ENCODE measurements at regions not wholly inside any gene's neighbourhood (a gene's known extent, or its start where the extent isn't known, plus 50 kb on each side); places are given as distances from the start of the nearest gene placed in this dataset.
"Not testable (repeated sequence)": the region's sequence is repeated elsewhere in the genome, so short reads cannot be mapped to it uniquely, and the experiment has no call there.

DNA sequence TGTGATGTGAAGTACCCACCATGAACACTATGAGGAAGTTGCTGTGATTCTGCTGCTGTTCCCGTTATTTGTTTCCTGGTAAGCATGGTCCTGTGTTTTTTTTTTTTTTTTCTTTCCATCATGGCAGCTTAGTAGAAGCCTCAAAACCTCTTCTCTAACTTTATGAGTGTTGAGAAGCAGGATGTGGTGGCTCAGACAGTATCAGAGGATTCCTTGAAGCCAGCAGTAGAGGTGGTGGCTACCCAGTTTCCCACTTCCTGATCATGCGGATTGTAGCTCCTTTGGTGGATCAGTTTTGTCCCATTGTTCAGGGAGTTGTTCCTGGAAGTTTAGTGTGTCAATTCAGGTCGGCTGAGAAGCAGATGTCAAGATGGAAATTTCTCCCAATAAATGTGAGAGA lies 175.8 kb downstream of the ATP23 start:
- FAIRE-seq (no peak), DNase-seq (ENCODE audit: insufficient read length, low spot score) (no peak)
- TF ChIP-seq SPI1 (IDR thresholded peaks at IDR 0.05; ENCODE audit: low read depth, low read length) (no peak), POLR2AphosphoS5 (IDR thresholded peaks at IDR 0.05; ENCODE audit: low read depth, low read length) (no peak), POU2F2 (IDR thresholded peaks at IDR 0.05; ENCODE audit: low read depth, low read length) (no peak), POLR2A (IDR thresholded peaks at IDR 0.05; ENCODE audit: low read depth, low read length) (no peak)

DNA sequence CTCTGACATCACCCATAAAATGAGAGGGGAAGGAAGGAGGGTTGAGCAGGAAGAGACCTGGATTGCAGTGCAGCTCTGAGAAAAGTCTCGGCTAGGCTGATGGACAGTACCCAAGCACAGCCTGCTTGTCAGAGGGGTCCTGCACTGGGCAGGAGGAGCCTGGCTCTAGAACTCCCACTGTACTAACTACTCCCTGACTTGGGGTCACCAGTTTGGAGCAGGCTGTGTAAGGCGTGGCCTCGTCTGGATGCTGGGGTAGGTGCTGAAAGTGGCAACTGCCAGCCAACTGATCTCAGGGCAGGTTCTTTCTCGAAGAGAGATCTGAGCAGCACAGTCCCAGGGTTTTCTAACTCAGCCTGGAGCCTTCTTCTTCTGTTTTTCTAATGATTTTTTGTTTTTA lies 176.3 kb downstream of the ATP23 start:
- no peak for DNase-seq (ENCODE audit: insufficient read length, low spot score)
- no peak for TF ChIP-seq POLR2A (IDR thresholded peaks at IDR 0.05; ENCODE audit: low read depth, low read length)
- TF ChIP-seq POLR2AphosphoS5 (IDR thresholded peaks at IDR 0.05; ENCODE audit: low read depth, low read length), result no peak
- no peak for FAIRE-seq

DNA sequence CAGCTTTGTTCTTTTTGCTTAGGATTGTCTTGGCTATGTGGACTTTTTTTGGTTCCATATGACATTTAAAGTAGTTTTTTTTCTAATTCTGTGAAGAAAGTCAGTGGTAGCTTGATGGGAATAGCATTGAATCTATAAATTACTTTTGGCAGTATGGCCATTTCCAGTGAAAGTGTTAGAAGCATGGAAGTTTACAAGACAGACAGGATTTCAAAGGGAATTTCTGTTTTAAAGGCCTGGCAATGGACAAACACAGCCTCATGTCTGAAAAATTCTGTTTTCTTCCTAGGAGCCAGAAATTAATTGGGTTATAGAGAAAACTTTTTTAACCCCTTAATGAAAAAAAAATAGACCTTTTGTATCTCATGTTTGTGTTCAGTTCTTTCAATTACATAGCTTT lies 184.4 kb downstream of the ATP23 start:
- not testable (repeated sequence) for DNase-seq (ENCODE audit: insufficient read length, low spot score)

DNA sequence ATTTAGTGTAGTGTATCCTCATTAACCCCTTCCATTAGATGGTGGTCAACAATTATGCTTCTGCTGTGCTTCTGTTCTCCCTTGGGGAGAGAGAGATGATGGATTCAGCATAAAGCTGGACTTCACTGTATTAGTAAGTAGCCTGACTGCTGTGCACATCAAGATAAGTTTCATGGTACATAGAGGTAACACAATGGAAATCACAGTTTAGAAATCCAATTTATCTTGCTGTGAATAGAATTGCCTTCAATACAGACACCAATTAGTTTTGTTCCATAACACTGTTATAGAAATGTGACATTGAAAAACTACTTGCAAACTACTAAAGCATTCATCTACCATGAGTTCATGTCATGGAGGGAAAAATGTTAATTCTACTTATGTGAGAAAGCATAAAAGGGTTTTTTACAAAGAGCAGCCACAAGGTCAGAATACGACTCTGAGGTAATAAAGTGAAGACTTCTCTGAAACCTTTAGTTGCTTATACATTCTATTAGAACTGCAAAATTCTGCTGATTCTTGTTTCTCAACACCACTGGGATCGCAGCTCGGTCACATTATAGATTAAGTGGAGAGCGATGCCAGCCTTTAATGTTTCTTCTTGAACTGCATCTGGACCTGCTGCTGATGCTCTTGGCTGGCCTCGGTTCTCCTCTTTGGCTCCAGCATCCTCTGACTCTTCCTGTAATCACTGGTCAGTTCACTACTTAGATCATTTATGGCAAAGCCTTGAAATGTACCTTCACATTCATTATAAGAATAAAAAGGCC lies 190.8 kb downstream of the ATP23 start:
- TF ChIP-seq POLR2A (IDR thresholded peaks at IDR 0.05; ENCODE audit: low read depth, low read length) (no peak), POU2F2 (IDR thresholded peaks at IDR 0.05; ENCODE audit: low read depth, low read length) (no peak), POLR2AphosphoS5 (IDR thresholded peaks at IDR 0.05; ENCODE audit: low read depth, low read length) (no peak)
- no peak for DNase-seq (ENCODE audit: insufficient read length, low spot score)
- FAIRE-seq, result no peak

More for the DNA sequence above, 184.4 kb downstream of the ATP23 start:
- FAIRE-seq, result not testable (repeated sequence)

DNA sequence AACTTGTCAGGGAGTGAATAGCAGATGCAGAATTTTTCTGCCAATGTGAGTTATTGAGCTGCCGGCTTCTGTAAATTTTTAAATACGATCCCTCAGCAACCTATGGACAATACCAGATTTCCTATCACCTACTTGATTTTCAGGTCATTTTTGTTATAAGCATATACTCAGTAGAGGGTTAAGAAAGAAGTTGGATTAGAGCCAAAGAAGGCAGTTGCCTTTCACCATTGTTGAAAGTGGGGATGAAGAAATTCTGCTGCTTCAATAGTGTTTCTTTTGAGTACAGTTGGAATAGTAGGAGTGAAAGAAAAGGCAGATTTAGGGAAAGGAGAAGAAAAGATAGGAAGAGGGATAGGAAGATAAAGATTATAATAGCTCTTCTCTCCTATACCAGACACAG lies 197.1 kb downstream of the ATP23 start:
- TF ChIP-seq TAF1 (IDR thresholded peaks at IDR 0.05; ENCODE audit: low read depth, low read length), result no peak
- no peak for TF ChIP-seq POLR2A (IDR thresholded peaks at IDR 0.05; ENCODE audit: low read depth, low read length)
- TF ChIP-seq POLR2AphosphoS5 (IDR thresholded peaks at IDR 0.05; ENCODE audit: low read depth, low read length), result no peak
- TF ChIP-seq POU2F2 (IDR thresholded peaks at IDR 0.05; ENCODE audit: low read depth, low read length), result no peak
- no peak for TF ChIP-seq PAX5 (IDR thresholded peaks at IDR 0.05; ENCODE audit: insufficient read depth, low read length, severe bottlenecking)
- TF ChIP-seq SPI1 (IDR thresholded peaks at IDR 0.05; ENCODE audit: low read depth, low read length), result no peak
- FAIRE-seq, result no peak
- no peak for DNase-seq (ENCODE audit: insufficient read length, low spot score)

DNA sequence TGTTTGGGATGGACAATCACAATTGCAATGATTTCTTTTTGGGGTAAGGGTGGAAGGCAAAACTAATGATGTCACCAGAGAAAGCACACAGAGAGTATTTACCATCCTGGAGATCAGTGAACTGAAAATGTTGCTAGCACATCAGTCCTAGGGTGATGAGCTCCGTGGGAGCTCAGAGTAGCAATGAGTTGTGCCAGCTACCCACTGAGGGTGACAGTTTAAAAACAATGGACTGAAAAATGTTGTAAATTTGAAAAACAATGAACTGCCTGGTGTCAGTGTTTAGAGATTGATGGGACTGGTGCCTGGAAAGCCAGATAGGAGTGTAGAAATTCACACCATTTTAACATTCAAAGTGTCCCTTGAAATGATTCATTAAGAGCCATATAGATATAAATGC lies 198.5 kb downstream of the ATP23 start:
- DNase-seq (ENCODE audit: insufficient read length, low spot score) (no peak), FAIRE-seq (no peak)
- TF ChIP-seq SPI1 (IDR thresholded peaks at IDR 0.05; ENCODE audit: low read depth, low read length), result no peak
- no peak for TF ChIP-seq TAF1 (IDR thresholded peaks at IDR 0.05; ENCODE audit: low read depth, low read length)
- TF ChIP-seq POLR2AphosphoS5 (IDR thresholded peaks at IDR 0.05; ENCODE audit: low read depth, low read length), result no peak
- no peak for TF ChIP-seq POU2F2 (IDR thresholded peaks at IDR 0.05; ENCODE audit: low read depth, low read length)
- no peak for TF ChIP-seq POLR2A (IDR thresholded peaks at IDR 0.05; ENCODE audit: low read depth, low read length)
- no peak for TF ChIP-seq PAX5 (IDR thresholded peaks at IDR 0.05; ENCODE audit: insufficient read depth, low read length, severe bottlenecking)

DNA sequence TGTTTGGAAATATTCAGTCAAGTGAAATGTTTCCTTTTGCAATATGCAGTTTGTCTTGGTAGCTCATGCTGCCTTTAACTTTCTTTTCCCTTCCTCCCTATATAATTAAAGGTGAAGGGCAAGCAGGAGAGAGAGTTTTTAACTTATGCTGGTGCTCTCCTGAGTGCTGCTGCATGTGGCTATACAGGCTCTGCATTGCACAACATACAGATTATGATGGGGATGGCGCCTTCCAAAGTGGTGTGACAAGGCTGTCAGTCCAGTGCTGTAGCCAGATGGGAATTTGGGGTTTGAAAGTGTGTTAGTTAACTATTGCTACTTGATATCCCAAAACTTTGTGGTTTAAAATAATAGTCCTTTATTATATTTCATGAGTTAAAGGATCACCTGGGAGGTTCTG lies 199.0 kb downstream of the ATP23 start:
- TF ChIP-seq POLR2A (IDR thresholded peaks at IDR 0.05; ENCODE audit: low read depth, low read length), result no peak
- no peak for TF ChIP-seq TAF1 (IDR thresholded peaks at IDR 0.05; ENCODE audit: low read depth, low read length)
- TF ChIP-seq POLR2AphosphoS5 (IDR thresholded peaks at IDR 0.05; ENCODE audit: low read depth, low read length), result no peak
- no peak for TF ChIP-seq POU2F2 (IDR thresholded peaks at IDR 0.05; ENCODE audit: low read depth, low read length)
- no peak for TF ChIP-seq SPI1 (IDR thresholded peaks at IDR 0.05; ENCODE audit: low read depth, low read length)
- TF ChIP-seq PAX5 (IDR thresholded peaks at IDR 0.05; ENCODE audit: insufficient read depth, low read length, severe bottlenecking), result no peak
- no peak for DNase-seq (ENCODE audit: insufficient read length, low spot score)
- FAIRE-seq, result no peak

DNA sequence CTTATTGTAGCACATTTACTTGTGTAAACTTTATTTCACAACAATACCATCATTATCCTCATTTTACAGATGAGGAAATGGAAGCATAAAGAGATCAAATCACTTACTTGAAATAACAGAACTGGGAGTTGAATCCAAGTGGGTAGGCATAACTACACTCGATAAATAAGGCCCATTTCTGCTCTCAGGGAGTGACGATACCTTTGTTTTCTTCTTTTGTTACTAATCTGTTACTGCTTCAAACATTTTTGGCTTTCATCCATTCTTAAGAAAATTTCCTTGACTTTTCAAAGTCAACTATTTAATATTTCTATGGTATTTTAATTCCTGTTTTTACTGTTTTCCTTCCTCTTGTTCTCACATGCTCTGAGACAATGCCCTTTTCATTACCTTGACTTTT lies 201.6 kb downstream of the ATP23 start:
- DNase-seq (ENCODE audit: insufficient read length, low spot score) (no peak), FAIRE-seq (no peak)
- no peak for TF ChIP-seq SPI1 (IDR thresholded peaks at IDR 0.05; ENCODE audit: low read depth, low read length)
- TF ChIP-seq TAF1 (IDR thresholded peaks at IDR 0.05; ENCODE audit: low read depth, low read length), result no peak
- no peak for TF ChIP-seq POLR2AphosphoS5 (IDR thresholded peaks at IDR 0.05; ENCODE audit: low read depth, low read length)
- TF ChIP-seq PAX5 (IDR thresholded peaks at IDR 0.05; ENCODE audit: insufficient read depth, low read length, severe bottlenecking), result no peak
- TF ChIP-seq POLR2A (IDR thresholded peaks at IDR 0.05; ENCODE audit: low read depth, low read length), result no peak
- TF ChIP-seq POU2F2 (IDR thresholded peaks at IDR 0.05; ENCODE audit: low read depth, low read length), result no peak

DNA sequence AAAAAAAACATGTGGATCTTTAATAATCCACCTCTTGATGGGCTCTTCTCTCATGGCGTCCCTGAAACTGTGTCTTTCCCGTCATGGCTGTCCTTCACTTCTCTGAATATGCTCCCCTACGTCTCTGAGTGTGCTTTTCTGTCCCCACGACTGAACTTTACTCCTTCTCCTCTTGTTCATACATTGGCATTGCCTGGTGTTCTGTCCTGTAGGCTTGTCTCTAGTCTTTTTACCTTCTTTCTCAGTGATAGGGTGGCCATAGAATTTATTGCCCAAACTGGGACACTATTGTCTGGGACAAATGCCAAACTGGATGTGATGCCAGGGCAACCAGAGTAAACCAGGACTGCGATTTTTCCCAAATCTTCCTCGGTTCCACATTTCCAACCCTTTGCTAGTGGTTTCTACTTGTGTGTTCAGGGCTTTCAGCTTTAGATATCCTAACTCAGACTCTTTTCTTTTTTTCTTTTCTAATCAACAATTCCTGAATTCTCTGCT lies 202.2 kb downstream of the ATP23 start:
- no peak for FAIRE-seq
- TF ChIP-seq POLR2A (IDR thresholded peaks at IDR 0.05; ENCODE audit: low read depth, low read length) (no peak), TAF1 (IDR thresholded peaks at IDR 0.05; ENCODE audit: low read depth, low read length) (no peak), POU2F2 (IDR thresholded peaks at IDR 0.05; ENCODE audit: low read depth, low read length) (no peak), PAX5 (IDR thresholded peaks at IDR 0.05; ENCODE audit: insufficient read depth, low read length, severe bottlenecking) (no peak), POLR2AphosphoS5 (IDR thresholded peaks at IDR 0.05; ENCODE audit: low read depth, low read length) (no peak), SPI1 (IDR thresholded peaks at IDR 0.05; ENCODE audit: low read depth, low read length) (no peak)
- DNase-seq (ENCODE audit: insufficient read length, low spot score), result no peak

DNA sequence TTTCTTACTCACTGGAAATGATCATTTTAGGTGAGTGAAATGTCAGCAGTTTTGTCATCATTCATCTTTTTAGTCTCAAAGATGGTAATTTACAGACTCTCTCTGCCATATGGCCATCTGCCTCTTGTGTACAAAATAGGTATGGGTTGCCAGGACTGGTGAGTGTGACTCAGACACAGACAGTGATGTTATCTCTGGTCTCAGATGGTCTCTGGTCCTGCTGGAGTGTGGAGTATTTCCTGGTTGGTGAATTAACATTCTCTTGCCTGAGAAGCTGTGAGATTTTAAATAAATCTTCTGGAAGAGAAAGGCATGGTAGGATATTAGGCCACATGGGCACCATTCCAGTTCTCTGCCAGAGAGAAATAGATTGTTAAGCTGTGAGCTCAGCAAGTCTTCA lies 207.0 kb downstream of the ATP23 start:
- FAIRE-seq (no peak), DNase-seq (ENCODE audit: insufficient read length, low spot score) (no peak)
- no peak for TF ChIP-seq TAF1 (IDR thresholded peaks at IDR 0.05; ENCODE audit: low read depth, low read length)
- TF ChIP-seq SPI1 (IDR thresholded peaks at IDR 0.05; ENCODE audit: low read depth, low read length), result no peak
- TF ChIP-seq POLR2A (IDR thresholded peaks at IDR 0.05; ENCODE audit: low read depth, low read length), result no peak
